H54 (cell line): ENCODE measurements at regions not wholly inside any gene's neighbourhood (a gene's known extent, or its start where the extent isn't known, plus 50 kb on each side); places are given as distances from the start of the nearest gene placed in this dataset.
"Not testable (repeated sequence)": the region's sequence is repeated elsewhere in the genome, so short reads cannot be mapped to it uniquely, and the experiment has no call there.

ENCODE experiments used
- DNase-seq: peaks from one replicate; pipeline ENCODE4 v3.0.0; 2011; ENCODE audit warnings: low spot score, mixed read lengths; ENCODE audit not compliant: insufficient read length
- FAIRE-seq: peaks from 3 replicates; lab custom pipeline; 2011; peaks lifted over from hg19 to GRCh38; lab: Jason Lieb, UNC
- POLR2A ChIP-seq: IDR thresholded peaks from 2 replicates; pipeline ENCODE4 v1.6.1; 2011; ENCODE audit warnings: low read depth, mild to moderate bottlenecking, low read length

- DNase-seq, result no peak
- FAIRE-seq, result no peak
- no peak for TF ChIP-seq POLR2A
Observed at GRCh38 chr2:128590309-128591021, 271.8 kb upstream of the HS6ST1 start.

GRCh38 chr2:128591022-128591860, 272.6 kb upstream of the HS6ST1 start:
- no peak for TF ChIP-seq POLR2A
- no peak for DNase-seq
- no peak for FAIRE-seq

- FAIRE-seq, result no peak
- no peak for DNase-seq
- TF ChIP-seq POLR2A, result no peak
Observed at GRCh38 chr2:128591861-128592822, 273.5 kb upstream of the HS6ST1 start.

- DNase-seq, result no peak
- FAIRE-seq, result no peak
- no peak for TF ChIP-seq POLR2A
Observed at GRCh38 chr2:128593518-128593878, 274.8 kb upstream of the HS6ST1 start.

GRCh38 chr2:128593879-128594650, 275.4 kb upstream of the HS6ST1 start:
- DNase-seq, result no peak
- FAIRE-seq, result no peak
- TF ChIP-seq POLR2A, result no peak

- no peak for DNase-seq
- no peak for FAIRE-seq
- TF ChIP-seq POLR2A, result no peak
Observed at GRCh38 chr2:128594651-128594910, 275.9 kb upstream of the HS6ST1 start.

GRCh38 chr2:128594953-128595677, 276.4 kb upstream of the HS6ST1 start:
- DNase-seq (no peak), FAIRE-seq (no peak)
- no peak for TF ChIP-seq POLR2A

- DNase-seq (no peak), FAIRE-seq (no peak)
- TF ChIP-seq POLR2A, result no peak
Observed at GRCh38 chr2:128595763-128596395, 277.2 kb upstream of the HS6ST1 start.

- no peak for DNase-seq
- TF ChIP-seq POLR2A, result no peak
- no peak for FAIRE-seq
Observed at GRCh38 chr2:128596396-128597120, 277.9 kb upstream of the HS6ST1 start.

- TF ChIP-seq POLR2A, result no peak
- DNase-seq (no peak), FAIRE-seq (no peak)
Observed at GRCh38 chr2:128597121-128597762, 278.6 kb upstream of the HS6ST1 start.

GRCh38 chr2:128598260-128598659, 279.6 kb upstream of the HS6ST1 start:
- DNase-seq, FAIRE-seq: not testable (repeated sequence)
